Gastroesophageal sphincter (tissue), 4 donors: ENCODE measurements at regions not wholly inside any gene's neighbourhood (a gene's known extent, or its start where the extent isn't known, plus 50 kb on each side); places are given as distances from the start of the nearest gene placed in this dataset.

Experiments
- ATAC-seq: fragments of 150-250 bp; one replicate; pipeline ENCODE4 v1.9.1; 2016; ENCODE audit warnings: mild to moderate bottlenecking, moderate library complexity
- H3K27ac ChIP-seq, 4 donors: fragments of 200-600 bp; sonication (generic) in 3 of 4; 1 replicate in 3 of 4; 2 replicates in 1 of 4; pipeline ENCODE4 v1.5.1; 2016 to 2019
- H3K27me3 ChIP-seq: fragments of 200-600 bp; sonication (generic); one replicate; pipeline ENCODE4 v1.5.1; 2019
- H3K36me3 ChIP-seq, 2 donors: fragments of 200-600 bp; sonication (generic); one replicate each; pipeline ENCODE4 v1.5.1; 2019; ENCODE audit warnings: control low read depth in 1 of 2
- H3K4me1 ChIP-seq, 3 donors: fragments of 200-600 bp; sonication (generic); 1 replicate in 2 of 3; 2 replicates in 1 of 3; pipeline ENCODE4 v1.5.1; 2016 to 2019; ENCODE audit warnings: control low read depth in 2 of 3
- H3K4me3 ChIP-seq, 2 donors: fragments of 200-600 bp; sonication (generic); one replicate each; pipeline ENCODE4 v1.5.1; 2019; ENCODE audit warnings: mild to moderate bottlenecking in 1 of 2, moderate library complexity in 1 of 2
- H3K9me3 ChIP-seq, 3 donors: fragments of 200-600 bp; sonication (generic); one replicate each; pipeline ENCODE4 v1.5.1; 2017 to 2019; ENCODE audit warnings: control low read depth in 2 of 3
- CTCF ChIP-seq, 4 experiments: fragments of 200-600 bp in 2 of 4; fragments of 450-650 bp in 2 of 4; sonication (generic) in 1 of 4; IDR thresholded peaks; one replicate each; pipeline ENCODE4 v1.5.1; 2017 to 2019; ENCODE audit warnings: antibody characterized with exemption in 4 of 4, mild to moderate bottlenecking in 2 of 4, moderate library complexity in 2 of 4
- EP300 ChIP-seq: sonication (generic); formaldehyde crosslinking; IDR thresholded peaks from one replicate; pipeline ENCODE4 v1.6.1; 2017; ENCODE audit warnings: antibody characterized with exemption, mild to moderate bottlenecking
- POLR2A ChIP-seq, 2 donors: fragments of 450-650 bp; IDR thresholded peaks; one replicate each; pipeline ENCODE4 v1.6.1; 2017; ENCODE audit warnings: antibody characterized with exemption in 2 of 2, mild to moderate bottlenecking in 2 of 2, moderate library complexity in 1 of 2
- POLR2AphosphoS5 ChIP-seq: sonication (generic); formaldehyde crosslinking; IDR thresholded peaks from one replicate; pipeline ENCODE4 v1.6.1; 2017; ENCODE audit warnings: antibody characterized with exemption
- WGBS, 2 donors: methylation state at CpG; one replicate each; pipeline ENCODE4 v1.1.5; 2018; ENCODE audit warnings: low coverage in 1 of 2; 5-methylcytosine and 5-hydroxymethylcytosine counted together

DNA sequence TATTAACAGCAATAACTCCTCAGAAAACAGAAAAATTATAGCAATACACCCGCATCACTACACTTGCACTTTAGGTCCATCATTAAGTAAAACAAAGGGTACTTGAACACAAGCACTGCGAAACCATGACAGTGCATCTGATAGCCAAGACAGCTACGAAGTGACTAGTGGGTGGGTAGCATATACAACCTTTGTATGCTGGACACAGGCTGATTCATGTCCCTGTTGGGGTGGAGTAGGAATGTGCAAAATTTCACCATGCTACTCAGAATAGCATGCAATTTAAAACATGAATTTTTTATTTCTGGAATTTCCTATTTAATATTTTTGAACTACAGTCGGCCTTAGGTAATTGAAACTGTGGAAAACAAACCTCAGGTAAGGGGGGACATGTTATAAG is 2414.1 kb downstream of the TP53TG3F start:
- no peaks in the 10 kb centered on the region for H3K36me3 ChIP-seq
- TF ChIP-seq POLR2AphosphoS5, result no peak
- no peak for TF ChIP-seq POLR2A (IDR thresholded peaks at IDR 0.05)
- TF ChIP-seq CTCF (IDR thresholded peaks at IDR 0.05), result no peak
- TF ChIP-seq EP300, result no peak
- H3K4me1 ChIP-seq, result no peaks in the 10 kb centered on the region
- H3K27me3 ChIP-seq, result no peaks in the 10 kb centered on the region
- H3K4me3 ChIP-seq, result no peak overlapping the region
- WGBS, 2 donors, result 39 to 66% methylated on average over 3 to 4 of the region's 4 CpGs
- H3K9me3 ChIP-seq, result peaks cover 0 to 9% (median 0%) of the 10 kb centered on the region in 3 donors
- H3K27ac ChIP-seq, result no peak overlapping the region
- no peak for ATAC-seq

- no peak overlapping the region for H3K4me3 ChIP-seq
- no peak for TF ChIP-seq POLR2AphosphoS5
- H3K4me1 ChIP-seq, result no peaks in the 10 kb centered on the region
- no peak for ATAC-seq
- H3K27ac ChIP-seq, result no peak overlapping the region
- WGBS, 2 donors, result 60 to 68% methylated on average over 2 of the region's 2 CpGs
- H3K9me3 ChIP-seq, result no peaks in the 10 kb centered on the region
- no peaks in the 10 kb centered on the region for H3K36me3 ChIP-seq
- no peaks in the 10 kb centered on the region for H3K27me3 ChIP-seq
Measured at GRCh38 chr16:35881654-35882053, 2422.2 kb downstream of the TP53TG3F start.

DNA sequence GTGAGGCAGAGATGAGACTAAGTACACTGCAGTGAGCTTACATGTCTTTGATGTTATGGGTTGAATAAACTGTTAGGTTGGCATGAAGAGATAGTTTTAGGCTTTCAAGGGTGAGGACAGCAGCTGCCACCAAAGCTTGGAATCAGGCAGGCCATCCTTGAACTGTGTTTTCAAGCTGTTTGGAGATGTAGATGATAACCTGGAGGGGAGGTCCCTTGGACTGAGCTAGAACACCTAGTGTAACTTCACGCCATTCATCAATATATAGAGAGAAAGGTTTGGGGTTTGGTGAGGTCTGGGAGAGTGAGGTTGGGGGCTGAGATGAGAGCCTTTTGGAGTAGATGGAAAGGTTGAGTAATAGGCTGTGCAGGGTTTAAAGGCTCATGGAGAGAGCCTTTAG is 2447.0 kb downstream of the TP53TG3F start:
- Histone ChIP-seq H3K27ac (no peak overlapping the region), H3K9me3 (no peaks in the 10 kb centered on the region), H3K27me3 (no peaks in the 10 kb centered on the region), H3K4me3 (no peak overlapping the region), H3K36me3 (no peaks in the 10 kb centered on the region), H3K4me1 (no peaks in the 10 kb centered on the region)
- TF ChIP-seq CTCF (IDR thresholded peaks at IDR 0.05), result no peak
- no peak for TF ChIP-seq EP300
- TF ChIP-seq POLR2AphosphoS5, result no peak
- TF ChIP-seq POLR2A (IDR thresholded peaks at IDR 0.05), result no peak
- WGBS, 2 donors, result 67 to 83% methylated on average over 1 of the region's 1 CpG
- ATAC-seq, result no peak

- H3K4me3 ChIP-seq, result no peak overlapping the region
Measured at GRCh38 chr16:35908152-35908551, 2448.7 kb downstream of the TP53TG3F start.

DNA sequence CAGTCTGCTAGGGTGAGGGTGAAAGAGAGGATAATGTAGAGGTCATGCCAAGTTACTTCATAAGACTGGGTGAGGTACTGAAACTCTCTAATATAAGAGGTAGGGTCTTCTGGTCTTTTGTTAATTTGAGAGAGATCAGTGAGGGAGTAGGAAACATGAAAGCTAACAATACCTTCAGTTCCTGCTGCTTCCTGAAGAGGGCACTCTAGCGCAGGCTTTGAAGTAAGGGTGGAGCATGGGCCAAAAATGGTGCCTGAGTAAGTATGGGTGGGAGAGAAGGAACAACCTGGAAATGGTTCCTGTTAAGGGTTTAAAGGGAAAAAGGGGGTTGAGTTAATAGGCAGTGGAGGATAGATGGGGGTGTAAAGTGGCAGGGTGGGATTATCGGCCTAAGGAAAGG is 2449.5 kb downstream of the TP53TG3F start:
- Histone ChIP-seq H3K27me3 (no peaks in the 10 kb centered on the region), H3K36me3 (no peaks in the 10 kb centered on the region), H3K4me1 (no peaks in the 10 kb centered on the region), H3K4me3 (no peak overlapping the region), H3K27ac (no peak overlapping the region), H3K9me3 (no peaks in the 10 kb centered on the region)
- 53 to 58% methylated on average over 2 of the region's 2 CpGs for WGBS, 2 donors
- no peak for ATAC-seq
- no peak for TF ChIP-seq POLR2AphosphoS5
- no peak for TF ChIP-seq POLR2A (IDR thresholded peaks at IDR 0.05)
- no peak for TF ChIP-seq EP300
- TF ChIP-seq CTCF (IDR thresholded peaks at IDR 0.05), result no peak

More at GRCh38 chr16:35908152-35908551, 2448.7 kb downstream of the TP53TG3F start:
- Histone ChIP-seq H3K27ac (no peak overlapping the region), H3K9me3 (no peaks in the 10 kb centered on the region), H3K27me3 (no peaks in the 10 kb centered on the region), H3K4me1 (no peaks in the 10 kb centered on the region), H3K36me3 (no peaks in the 10 kb centered on the region)
- TF ChIP-seq POLR2A (IDR thresholded peaks at IDR 0.05), result no peak
- TF ChIP-seq POLR2AphosphoS5, result no peak
- TF ChIP-seq EP300, result no peak
- no peak for TF ChIP-seq CTCF (IDR thresholded peaks at IDR 0.05)
- 76 to 86% methylated on average over 4 to 7 of the region's 7 CpGs for WGBS, 2 donors
- ATAC-seq, result no peak
